ENCODE measurements at regions not wholly inside any gene's neighbourhood (a gene's known extent, or its start where the extent isn't known, plus 50 kb on each side); places are given as distances from the start of the nearest gene placed in this dataset.
"Not testable (repeated sequence)": the region's sequence is repeated elsewhere in the genome, so short reads cannot be mapped to it uniquely, and the experiment has no call there.

GRCh38 chr12:41993283-41993682 is 151.4 kb downstream of the GXYLT1 start:
- ATAC-seq, result no peak
- DNase-seq (ENCODE audit: low spot score in 2 of 2), result no peak
- Mint-ChIP-seq H3K36me3 (no peaks in the 10 kb centered on the region), H3K4me1 (no peaks in the 10 kb centered on the region), H3K27ac (no peak overlapping the region), H3K9me3 (no peaks in the 10 kb centered on the region), H3K4me3 (no peak overlapping the region)

GRCh38 chr12:41992692-41993215 is 151.9 kb downstream of the GXYLT1 start:
- Mint-ChIP-seq H3K36me3 (no peaks in the 10 kb centered on the region), H3K4me3 (no peak overlapping the region), H3K27ac (no peak overlapping the region), H3K4me1 (no peaks in the 10 kb centered on the region), H3K9me3 (no peaks in the 10 kb centered on the region)
- DNase-seq (ENCODE audit: low spot score in 2 of 2) (no peak), ATAC-seq (no peak)

- Mint-ChIP-seq H3K4me1 (no peaks in the 10 kb centered on the region), H3K27ac (no peak overlapping the region), H3K4me3 (no peak overlapping the region), H3K36me3 (no peaks in the 10 kb centered on the region), H3K9me3 (no peaks in the 10 kb centered on the region)
- ATAC-seq (no peak), DNase-seq (ENCODE audit: low spot score in 2 of 2) (no peak)
Observed at GRCh38 chr12:41992022-41992421, 152.7 kb downstream of the GXYLT1 start.

GRCh38 chr12:41988715-41989114 is 156.0 kb downstream of the GXYLT1 start:
- ATAC-seq (no peak), DNase-seq (ENCODE audit: low spot score in 2 of 2) (no peak)
- Mint-ChIP-seq H3K4me1 (no peaks in the 10 kb centered on the region), H3K9me3 (no peaks in the 10 kb centered on the region), H3K4me3 (no peak overlapping the region), H3K36me3 (no peaks in the 10 kb centered on the region), H3K27ac (no peak overlapping the region)

- H3K27ac Mint-ChIP-seq; H3K4me1 Mint-ChIP-seq; DNase-seq (ENCODE audit: low spot score in 2 of 2); H3K4me3 Mint-ChIP-seq; ATAC-seq; H3K36me3 Mint-ChIP-seq; H3K9me3 Mint-ChIP-seq: not testable (repeated sequence)
Observed at GRCh38 chr12:41986513-41986912, 158.2 kb downstream of the GXYLT1 start.

GRCh38 chr12:41983856-41984255 is 160.8 kb downstream of the GXYLT1 start:
- Mint-ChIP-seq H3K27ac (no peak overlapping the region), H3K4me3 (no peak overlapping the region), H3K4me1 (no peaks in the 10 kb centered on the region), H3K36me3 (no peaks in the 10 kb centered on the region), H3K9me3 (no peaks in the 10 kb centered on the region)
- ATAC-seq (no peak), DNase-seq (ENCODE audit: low spot score in 2 of 2) (no peak)

- Mint-ChIP-seq H3K4me1 (no peaks in the 10 kb centered on the region), H3K9me3 (no peaks in the 10 kb centered on the region)
- ATAC-seq, result no peak
Observed at GRCh38 chr12:41983394-41983793, 161.3 kb downstream of the GXYLT1 start.

GRCh38 chr12:41981758-41982157 is 162.9 kb downstream of the GXYLT1 start:
- H3K27ac Mint-ChIP-seq, result no peak overlapping the region

More at GRCh38 chr12:41983394-41983793, 161.3 kb downstream of the GXYLT1 start:
- no peaks in the 10 kb centered on the region for H3K36me3 Mint-ChIP-seq
- H3K4me3 Mint-ChIP-seq, result no peak overlapping the region
- no peak overlapping the region for H3K27ac Mint-ChIP-seq
- no peak for DNase-seq (ENCODE audit: low spot score in 2 of 2)

GRCh38 chr12:41981013-41981412 is 163.7 kb downstream of the GXYLT1 start:
- ATAC-seq, result no peak
- Mint-ChIP-seq H3K27ac (no peak overlapping the region), H3K4me3 (no peak overlapping the region), H3K9me3 (no peaks in the 10 kb centered on the region), H3K36me3 (no peaks in the 10 kb centered on the region), H3K4me1 (no peaks in the 10 kb centered on the region)
- DNase-seq (ENCODE audit: low spot score in 2 of 2), result no peak

More at GRCh38 chr12:41981758-41982157, 162.9 kb downstream of the GXYLT1 start:
- H3K4me1 Mint-ChIP-seq, result no peaks in the 10 kb centered on the region
- DNase-seq (ENCODE audit: low spot score in 2 of 2) (no peak), ATAC-seq (no peak)
- H3K36me3 Mint-ChIP-seq, result no peaks in the 10 kb centered on the region
- H3K9me3 Mint-ChIP-seq, result no peaks in the 10 kb centered on the region
- no peak overlapping the region for H3K4me3 Mint-ChIP-seq

GRCh38 chr12:41980390-41980789 is 164.3 kb downstream of the GXYLT1 start:
- ATAC-seq, result no peak
- Mint-ChIP-seq H3K9me3 (no peaks in the 10 kb centered on the region), H3K4me3 (no peak overlapping the region), H3K36me3 (no peaks in the 10 kb centered on the region), H3K27ac (no peak overlapping the region), H3K4me1 (no peaks in the 10 kb centered on the region)
- no peak for DNase-seq (ENCODE audit: low spot score in 2 of 2)

GRCh38 chr12:41979574-41979973 is 165.1 kb downstream of the GXYLT1 start:
- no peak overlapping the region for H3K27ac Mint-ChIP-seq
- no peaks in the 10 kb centered on the region for H3K36me3 Mint-ChIP-seq
- H3K4me1 Mint-ChIP-seq, result no peaks in the 10 kb centered on the region
- no peak overlapping the region for H3K4me3 Mint-ChIP-seq
- DNase-seq (ENCODE audit: low spot score in 2 of 2) (no peak), ATAC-seq (no peak)
- H3K9me3 Mint-ChIP-seq, result no peaks in the 10 kb centered on the region

GRCh38 chr12:41972598-41972997 is 172.1 kb downstream of the GXYLT1 start:
- Mint-ChIP-seq H3K27ac (no peak overlapping the region), H3K4me1 (no peaks in the 10 kb centered on the region), H3K9me3 (no peaks in the 10 kb centered on the region), H3K36me3 (no peaks in the 10 kb centered on the region), H3K4me3 (no peak overlapping the region)
- DNase-seq (ENCODE audit: low spot score in 2 of 2), result no peak
- no peak for ATAC-seq

- DNase-seq (ENCODE audit: low spot score in 2 of 2), result no peak
- Mint-ChIP-seq H3K9me3 (no peaks in the 10 kb centered on the region), H3K4me1 (no peaks in the 10 kb centered on the region), H3K27ac (no peak overlapping the region), H3K4me3 (no peak overlapping the region), H3K36me3 (no peaks in the 10 kb centered on the region)
- ATAC-seq, result no peak
Observed at GRCh38 chr12:41972196-41972595, 172.5 kb downstream of the GXYLT1 start.

GRCh38 chr12:41970744-41971143 is 173.9 kb downstream of the GXYLT1 start:
- Mint-ChIP-seq H3K4me1 (no peaks in the 10 kb centered on the region), H3K36me3 (no peaks in the 10 kb centered on the region), H3K4me3 (no peak overlapping the region), H3K27ac (no peak overlapping the region), H3K9me3 (no peaks in the 10 kb centered on the region)
- no peak for DNase-seq (ENCODE audit: low spot score in 2 of 2)
- ATAC-seq, result no peak

GRCh38 chr12:41968599-41968998 is 176.1 kb downstream of the GXYLT1 start:
- Mint-ChIP-seq H3K27ac (no peak overlapping the region), H3K4me1 (no peaks in the 10 kb centered on the region), H3K36me3 (no peaks in the 10 kb centered on the region), H3K4me3 (no peak overlapping the region), H3K9me3 (no peaks in the 10 kb centered on the region)
- ATAC-seq (no peak), DNase-seq (ENCODE audit: low spot score in 2 of 2) (no peak)

GRCh38 chr12:41967668-41968500 is 176.8 kb downstream of the GXYLT1 start:
- Mint-ChIP-seq H3K4me3 (no peak overlapping the region), H3K36me3 (no peaks in the 10 kb centered on the region), H3K4me1 (no peaks in the 10 kb centered on the region), H3K27ac (no peak overlapping the region), H3K9me3 (no peaks in the 10 kb centered on the region)
- ATAC-seq (no peak), DNase-seq (ENCODE audit: low spot score in 2 of 2) (no peak)

Measured in stimulated activated effector memory CD8-positive, alpha-beta T cell treated with anti-CD3 and anti-CD28 coated beads, Interleukin-12 subunit alpha, Interleukin-12 subunit beta, amount 100 ng/mL, for 72 hours (primary cell).